GM12872 (cell line): ENCODE measurements at regions not wholly inside any gene's neighbourhood (a gene's known extent, or its start where the extent isn't known, plus 50 kb on each side); places are given as distances from the start of the nearest gene placed in this dataset.

Source experiments
- TF ChIP-seq, protein P1 (sequence below): IDR thresholded peaks from 3 replicates; pipeline ENCODE4 v1.5.1; 2011; ENCODE audit warnings: low read depth, mild to moderate bottlenecking, low read length, moderate library complexity; ENCODE audit not compliant: insufficient read depth

DNA sequence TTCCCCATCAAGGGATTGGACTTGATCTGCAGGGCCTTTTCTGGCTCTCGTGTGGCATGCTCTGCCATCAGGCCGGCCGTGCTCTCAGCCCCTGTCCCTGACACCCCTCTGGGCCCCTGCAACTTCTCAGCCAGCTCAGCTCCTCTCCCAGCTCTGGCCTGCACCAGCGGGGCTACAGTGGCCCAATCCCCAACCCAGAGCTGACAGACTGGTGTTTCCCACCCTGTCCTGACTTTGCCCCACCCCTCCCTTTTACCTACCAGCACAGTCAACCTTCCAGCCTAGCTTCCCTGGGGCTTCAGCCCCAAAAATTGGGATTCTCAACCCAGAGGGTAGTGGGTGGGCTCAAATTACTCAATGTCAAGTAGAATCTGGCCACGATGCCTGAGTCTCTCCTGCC lies 149.3 kb downstream of the SYF2 start:
- TF ChIP-seq, protein P1, sequence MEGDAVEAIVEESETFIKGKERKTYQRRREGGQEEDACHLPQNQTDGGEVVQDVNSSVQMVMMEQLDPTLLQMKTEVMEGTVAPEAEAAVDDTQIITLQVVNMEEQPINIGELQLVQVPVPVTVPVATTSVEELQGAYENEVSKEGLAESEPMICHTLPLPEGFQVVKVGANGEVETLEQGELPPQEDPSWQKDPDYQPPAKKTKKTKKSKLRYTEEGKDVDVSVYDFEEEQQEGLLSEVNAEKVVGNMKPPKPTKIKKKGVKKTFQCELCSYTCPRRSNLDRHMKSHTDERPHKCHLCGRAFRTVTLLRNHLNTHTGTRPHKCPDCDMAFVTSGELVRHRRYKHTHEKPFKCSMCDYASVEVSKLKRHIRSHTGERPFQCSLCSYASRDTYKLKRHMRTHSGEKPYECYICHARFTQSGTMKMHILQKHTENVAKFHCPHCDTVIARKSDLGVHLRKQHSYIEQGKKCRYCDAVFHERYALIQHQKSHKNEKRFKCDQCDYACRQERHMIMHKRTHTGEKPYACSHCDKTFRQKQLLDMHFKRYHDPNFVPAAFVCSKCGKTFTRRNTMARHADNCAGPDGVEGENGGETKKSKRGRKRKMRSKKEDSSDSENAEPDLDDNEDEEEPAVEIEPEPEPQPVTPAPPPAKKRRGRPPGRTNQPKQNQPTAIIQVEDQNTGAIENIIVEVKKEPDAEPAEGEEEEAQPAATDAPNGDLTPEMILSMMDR, result no peak

DNA sequence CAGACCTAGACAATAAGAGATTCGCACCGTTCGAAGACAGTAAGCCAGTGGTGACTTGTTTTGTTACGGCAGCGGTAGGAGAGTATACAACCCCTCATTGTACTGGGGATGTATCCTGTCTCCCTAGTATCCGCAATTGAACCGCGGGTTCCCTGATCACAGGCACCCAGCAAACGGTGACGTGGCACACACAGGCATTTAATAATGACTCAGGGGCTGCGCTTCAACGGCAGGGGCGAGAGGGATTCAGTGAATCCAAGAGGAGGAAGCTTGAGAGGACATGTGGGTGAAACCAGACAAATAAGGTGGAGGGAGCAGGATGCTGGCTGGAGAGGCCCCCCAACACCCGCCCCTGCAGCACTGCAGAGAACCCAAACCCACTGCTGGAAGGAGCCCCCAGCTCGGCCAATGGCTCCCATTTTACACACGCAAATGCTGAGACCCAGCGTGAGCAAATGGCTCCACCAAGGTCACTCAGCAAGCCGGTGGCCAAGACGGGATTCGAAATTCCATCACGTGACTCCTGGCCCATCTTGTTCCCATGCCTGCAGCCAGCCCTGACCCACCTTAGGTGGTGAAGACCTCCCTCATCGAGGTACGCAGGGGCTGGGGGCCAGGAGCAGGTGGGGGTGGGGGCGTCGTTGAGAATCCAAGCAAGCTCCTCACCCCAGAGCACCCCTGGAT lies 149.9 kb downstream of the SYF2 start:
- TF ChIP-seq, protein P1, result no peak

DNA sequence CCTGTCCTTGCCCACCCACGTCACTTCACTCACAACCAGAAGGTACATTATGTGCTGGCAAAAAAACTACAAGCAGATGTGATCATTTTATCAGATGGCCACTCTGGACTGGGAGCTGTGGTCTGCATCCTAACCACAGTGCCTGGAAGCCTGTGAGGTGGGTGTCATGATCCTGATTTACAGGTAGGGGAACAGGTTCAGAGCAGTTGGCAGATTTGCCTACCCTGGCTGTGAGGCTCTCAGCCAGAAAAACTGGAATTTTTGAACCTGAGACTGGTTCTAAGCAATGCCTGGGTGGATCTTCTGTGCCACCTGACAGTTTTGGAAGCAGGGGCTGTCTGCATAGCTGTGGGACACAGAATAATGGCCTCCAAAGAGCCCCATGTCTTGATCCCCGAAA lies 150.8 kb downstream of the SYF2 start:
- TF ChIP-seq, protein P1, result no peak

DNA sequence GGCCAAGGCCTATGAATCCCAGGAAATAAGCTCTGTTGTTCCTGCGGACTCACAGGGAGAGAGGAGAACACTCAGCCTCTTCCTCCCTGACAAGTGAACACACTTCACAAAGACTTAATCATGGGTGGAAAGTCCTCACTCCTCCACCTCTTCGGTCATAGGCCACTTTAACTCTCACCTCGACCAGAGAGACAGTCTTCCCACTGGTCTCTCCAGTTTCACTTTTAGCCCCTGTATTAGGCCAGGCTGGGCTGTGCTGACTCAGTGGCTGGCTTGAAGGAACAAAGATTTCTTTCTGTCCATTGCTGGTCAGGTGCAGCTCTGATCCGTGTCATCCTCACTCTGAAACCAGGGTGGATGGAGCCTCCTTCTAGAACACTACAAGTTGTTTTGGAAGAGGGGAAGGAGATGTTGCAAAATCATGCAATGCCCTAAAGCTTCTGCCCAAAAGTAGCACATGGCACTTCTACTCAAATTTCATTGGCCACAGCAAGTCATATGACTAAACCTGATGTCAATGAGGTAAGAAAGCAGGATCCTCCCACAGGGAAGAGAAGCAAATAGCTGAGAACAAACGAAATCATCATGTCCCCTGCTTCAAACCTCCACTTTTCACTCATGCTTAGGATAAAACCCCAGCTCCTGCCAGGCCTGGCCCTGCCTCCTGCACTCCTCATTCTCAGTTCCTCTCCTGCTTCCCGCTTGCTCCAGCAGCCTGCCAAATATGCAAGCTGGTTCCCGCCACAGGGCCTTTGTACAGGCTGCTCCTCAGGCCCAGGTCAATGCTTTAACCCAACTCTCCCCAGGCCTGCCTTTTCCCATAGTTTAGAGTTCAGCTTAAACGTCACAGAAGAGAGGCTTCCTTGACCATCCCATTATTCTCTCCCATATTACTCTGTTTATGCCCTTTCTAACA lies 150.5 kb upstream of the RUNX3 start:
- TF ChIP-seq, protein P1, result no peak

DNA sequence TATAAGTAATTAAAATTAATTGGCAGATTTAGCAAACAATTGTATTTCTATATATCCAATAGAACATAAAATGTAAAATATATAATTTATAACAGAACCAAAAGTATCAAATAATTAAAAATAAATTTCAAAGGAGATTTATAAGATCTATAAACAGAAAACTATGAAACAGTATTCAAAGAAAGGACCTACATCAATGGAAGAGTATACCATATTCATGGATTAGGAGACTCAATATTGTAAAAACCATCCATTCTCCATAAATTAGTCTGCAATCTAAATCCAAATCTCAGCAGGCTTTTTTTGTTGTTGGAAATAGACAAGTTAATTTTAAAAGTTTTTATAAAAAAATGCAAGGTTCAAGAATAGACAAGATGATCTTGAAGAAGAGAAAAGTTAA lies 149.0 kb upstream of the RUNX3 start:
- TF ChIP-seq, protein P1, result no peak

DNA sequence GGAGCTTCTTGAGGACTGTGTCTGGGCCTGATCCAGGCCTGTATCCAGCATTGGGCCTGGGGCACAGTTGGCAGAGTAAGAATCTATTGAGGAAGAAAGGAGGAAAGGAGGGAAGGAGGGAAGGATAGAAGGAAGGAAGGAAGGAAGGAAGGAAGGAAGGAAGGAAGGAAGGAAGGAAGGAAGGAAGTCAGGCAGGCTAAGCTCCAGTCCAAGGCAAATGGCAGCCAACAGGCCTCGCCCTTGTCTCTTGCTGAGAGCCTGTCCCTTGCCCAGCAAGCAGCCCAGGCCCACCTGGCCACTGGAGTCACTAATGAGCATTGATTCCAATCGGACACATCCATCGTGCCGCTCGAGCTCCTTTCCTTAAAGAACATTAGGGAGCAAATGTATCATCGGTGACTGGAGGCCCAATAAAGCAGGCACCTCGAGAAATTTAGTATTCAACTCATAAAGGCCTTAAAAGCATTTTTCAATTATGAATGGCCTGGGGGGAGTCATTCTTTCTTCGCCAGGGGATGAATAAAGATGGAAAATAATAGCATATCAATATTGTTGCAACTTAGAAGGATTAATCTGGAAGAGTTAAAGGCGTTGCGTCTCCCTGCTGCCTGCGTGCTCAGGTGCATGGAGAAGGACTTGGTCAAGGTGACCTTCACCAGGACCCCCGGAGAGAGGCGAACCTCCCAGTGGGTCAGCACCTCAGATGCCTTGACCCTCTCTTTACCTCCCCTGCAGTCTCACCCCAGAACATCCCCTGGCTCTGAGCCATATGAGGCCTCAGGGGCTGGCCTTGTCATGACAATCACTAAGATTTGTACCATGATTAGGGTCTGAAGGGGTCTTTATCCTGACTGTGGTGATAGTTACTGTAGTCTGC lies 144.5 kb upstream of the RUNX3 start:
- TF ChIP-seq, protein P1, result no peak
